ENCODE measurements at regions not wholly inside any gene's neighbourhood (a gene's known extent, or its start where the extent isn't known, plus 50 kb on each side); places are given as distances from the start of the nearest gene placed in this dataset.

DNA sequence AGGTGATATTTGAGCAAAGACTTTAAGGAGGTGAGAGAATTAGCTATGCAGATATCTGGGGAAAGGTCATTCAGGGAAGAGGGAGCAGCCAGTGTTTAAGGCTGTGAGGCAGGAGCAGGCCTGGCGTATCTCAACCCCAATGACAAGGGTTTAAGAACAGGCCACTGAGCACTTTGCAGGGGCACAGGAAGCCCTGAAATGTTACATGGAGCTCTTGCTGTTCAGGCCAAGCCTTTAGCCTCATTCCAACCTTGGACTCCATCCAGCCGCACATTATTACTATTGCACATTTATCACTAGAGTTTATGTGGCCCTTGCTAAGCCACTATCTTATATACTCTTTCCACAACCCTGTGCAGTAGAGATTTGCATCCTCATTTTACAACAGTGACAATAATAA lies 114.0 kb downstream of the EFNB1 start:
- no peak for DNase-seq (ENCODE audit: low spot score)
- TF ChIP-seq, protein P1, sequence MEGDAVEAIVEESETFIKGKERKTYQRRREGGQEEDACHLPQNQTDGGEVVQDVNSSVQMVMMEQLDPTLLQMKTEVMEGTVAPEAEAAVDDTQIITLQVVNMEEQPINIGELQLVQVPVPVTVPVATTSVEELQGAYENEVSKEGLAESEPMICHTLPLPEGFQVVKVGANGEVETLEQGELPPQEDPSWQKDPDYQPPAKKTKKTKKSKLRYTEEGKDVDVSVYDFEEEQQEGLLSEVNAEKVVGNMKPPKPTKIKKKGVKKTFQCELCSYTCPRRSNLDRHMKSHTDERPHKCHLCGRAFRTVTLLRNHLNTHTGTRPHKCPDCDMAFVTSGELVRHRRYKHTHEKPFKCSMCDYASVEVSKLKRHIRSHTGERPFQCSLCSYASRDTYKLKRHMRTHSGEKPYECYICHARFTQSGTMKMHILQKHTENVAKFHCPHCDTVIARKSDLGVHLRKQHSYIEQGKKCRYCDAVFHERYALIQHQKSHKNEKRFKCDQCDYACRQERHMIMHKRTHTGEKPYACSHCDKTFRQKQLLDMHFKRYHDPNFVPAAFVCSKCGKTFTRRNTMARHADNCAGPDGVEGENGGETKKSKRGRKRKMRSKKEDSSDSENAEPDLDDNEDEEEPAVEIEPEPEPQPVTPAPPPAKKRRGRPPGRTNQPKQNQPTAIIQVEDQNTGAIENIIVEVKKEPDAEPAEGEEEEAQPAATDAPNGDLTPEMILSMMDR (IDR thresholded peaks at IDR 0.05; ENCODE audit: extremely low read depth, missing control alignments), result no peak

DNA sequence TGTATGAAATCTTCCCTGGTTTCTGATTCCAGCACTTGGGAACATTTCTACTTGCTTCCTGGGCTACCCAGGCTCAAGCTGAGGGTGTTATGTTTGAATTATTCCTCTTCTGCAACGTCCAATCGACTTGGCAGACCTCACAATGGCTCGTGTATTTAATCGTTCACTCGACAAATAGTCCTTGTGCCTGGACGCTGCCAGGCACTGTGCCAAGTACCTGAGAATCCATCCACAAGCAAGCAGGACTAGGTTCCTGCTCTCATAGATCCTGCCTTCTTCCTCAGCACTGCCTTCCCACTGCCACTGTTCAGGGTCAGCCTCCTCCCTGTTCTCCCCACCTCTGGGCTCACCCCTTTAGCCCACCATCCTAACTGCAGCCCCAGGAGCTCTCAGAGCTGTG lies 113.3 kb downstream of the EFNB1 start:
- no peak for DNase-seq (ENCODE audit: low spot score)
- TF ChIP-seq, protein P1 (IDR thresholded peaks at IDR 0.05; ENCODE audit: extremely low read depth, missing control alignments), result no peak

DNA sequence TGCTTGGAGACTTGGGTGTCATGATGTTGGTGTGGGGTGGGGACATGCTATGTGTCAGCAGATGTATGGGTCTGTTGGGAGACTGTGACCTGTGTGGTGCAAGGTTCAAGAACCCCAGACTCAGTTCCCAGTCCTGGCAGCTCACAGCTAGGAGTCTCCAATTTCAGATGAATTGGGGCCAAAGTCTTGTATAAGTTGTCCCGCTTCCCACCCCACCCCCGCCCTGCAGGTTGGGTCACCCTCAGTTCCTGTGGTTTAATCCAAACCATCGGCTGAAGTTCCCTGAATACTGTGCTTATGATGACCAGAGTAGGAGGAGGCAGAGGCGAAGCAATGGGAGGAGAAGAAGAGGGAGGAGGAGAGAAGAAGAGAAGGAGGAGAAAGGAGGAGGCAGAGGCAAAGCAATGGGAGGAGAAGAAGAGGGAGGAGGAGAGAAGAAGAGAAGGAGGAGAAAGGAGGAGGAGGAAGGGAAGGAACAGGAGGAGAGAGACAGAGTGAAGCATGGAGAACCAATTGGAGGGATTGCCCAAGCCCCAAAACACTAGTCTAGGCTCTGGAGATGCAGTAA lies 112.6 kb downstream of the EFNB1 start:
- TF ChIP-seq, protein P1 (IDR thresholded peaks at IDR 0.05; ENCODE audit: extremely low read depth, missing control alignments), result no peak
- no peak for DNase-seq (ENCODE audit: low spot score)

DNA sequence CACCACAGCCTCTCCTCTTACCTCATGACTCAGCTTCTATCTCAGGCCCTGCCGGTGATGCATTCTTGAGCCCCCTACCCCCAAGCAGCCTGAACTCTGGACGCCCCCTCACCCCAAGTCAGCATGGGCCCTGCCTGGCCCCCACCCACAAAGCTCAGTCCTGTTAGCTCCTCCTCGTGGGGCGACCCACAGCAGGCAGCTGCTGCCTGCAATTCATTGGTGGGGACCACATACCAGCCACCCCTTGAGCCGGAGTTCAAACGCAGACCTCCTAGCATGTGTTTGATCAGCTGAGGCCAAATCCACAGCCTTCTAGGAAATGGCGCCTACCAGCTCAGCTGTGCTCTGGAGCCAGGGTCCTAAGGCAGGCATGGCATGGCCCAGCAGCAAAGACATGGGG lies 111.8 kb downstream of the EFNB1 start:
- DNase-seq (ENCODE audit: low spot score), result no peak
- TF ChIP-seq, protein P1 (IDR thresholded peaks at IDR 0.05; ENCODE audit: extremely low read depth, missing control alignments), result no peak

DNA sequence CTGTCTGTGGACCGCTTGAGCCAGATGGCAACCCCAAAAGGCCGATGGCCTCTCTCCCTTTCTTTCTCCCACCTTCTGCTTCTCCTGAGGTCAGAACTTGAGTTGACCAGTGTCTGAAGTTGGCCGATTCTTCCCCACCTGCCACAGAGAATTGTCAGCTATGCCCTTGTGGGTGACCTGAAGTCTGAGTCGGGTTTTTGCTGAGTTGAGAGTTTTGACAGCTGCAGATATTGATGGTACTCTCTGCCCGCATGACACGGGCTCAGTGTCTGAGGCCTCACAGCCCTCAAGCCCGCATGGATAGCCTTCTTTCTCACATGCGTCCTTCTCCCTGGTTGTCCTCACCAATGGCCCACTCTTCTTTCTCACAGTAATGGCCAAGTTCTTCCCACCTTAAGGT lies 111.0 kb downstream of the EFNB1 start:
- TF ChIP-seq, protein P1 (IDR thresholded peaks at IDR 0.05; ENCODE audit: extremely low read depth, missing control alignments), result no peak
- DNase-seq (ENCODE audit: low spot score), result no peak

DNA sequence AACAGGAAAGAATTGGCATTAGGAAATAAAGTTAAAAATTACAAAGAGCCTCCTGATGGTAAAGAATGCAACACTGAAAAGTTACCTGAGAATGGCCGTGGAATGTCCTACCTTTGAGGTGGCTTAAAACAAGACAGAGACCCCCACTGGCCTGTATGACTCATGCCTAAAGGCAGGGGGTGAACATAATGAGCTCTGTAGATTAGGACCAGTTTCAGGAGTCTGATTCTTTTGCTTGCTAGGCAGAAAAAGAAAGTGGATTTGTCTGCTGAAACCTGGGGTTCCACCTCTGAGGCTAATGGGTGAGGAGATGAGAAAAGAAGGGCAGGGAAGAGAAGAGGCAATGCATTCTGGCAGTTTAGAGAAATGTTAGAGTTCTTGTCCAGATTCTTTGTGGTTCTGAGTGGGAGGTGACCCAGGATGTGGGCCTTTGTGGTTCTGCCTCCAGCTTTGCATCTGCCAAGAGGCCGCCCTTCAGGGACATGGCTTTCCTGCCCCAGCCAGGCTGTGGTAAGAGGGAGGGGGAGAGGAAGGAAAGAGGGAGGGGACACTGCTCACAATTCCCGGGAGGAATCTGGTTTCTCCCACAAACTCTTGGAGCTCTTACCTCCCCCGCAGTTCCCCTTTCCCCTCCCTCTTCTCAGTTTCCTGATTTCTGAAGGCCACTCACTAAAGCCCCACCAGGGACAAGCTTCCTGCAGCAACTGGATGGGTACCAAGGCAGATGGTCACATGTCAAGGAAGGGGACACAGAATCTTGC lies 109.6 kb downstream of the EFNB1 start:
- TF ChIP-seq, protein P1 (IDR thresholded peaks at IDR 0.05; ENCODE audit: extremely low read depth, missing control alignments), result no peak
- DNase-seq (ENCODE audit: low spot score), result no peak

DNA sequence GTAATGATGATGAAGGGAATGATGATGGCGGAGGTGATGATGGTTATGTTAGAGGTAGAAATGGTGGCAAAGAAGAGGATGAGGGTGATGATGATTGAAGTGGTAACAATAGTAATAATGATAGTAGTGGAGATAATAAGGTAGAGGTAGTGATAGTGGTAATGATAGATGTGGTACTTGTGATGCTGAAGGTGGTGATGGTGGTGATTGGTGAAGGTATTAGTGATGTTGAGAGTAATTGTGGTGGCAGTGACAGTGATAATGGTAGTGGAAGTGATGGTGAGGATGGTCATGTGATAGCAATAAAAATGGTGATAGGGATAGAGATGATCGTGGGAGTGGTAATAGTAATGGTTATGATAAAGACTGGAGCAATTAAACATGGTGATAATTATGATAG lies 108.8 kb downstream of the EFNB1 start:
- DNase-seq (ENCODE audit: low spot score), result no peak
- TF ChIP-seq, protein P1 (IDR thresholded peaks at IDR 0.05; ENCODE audit: extremely low read depth, missing control alignments), result no peak

Data from GM20000 (cell line).